DMS 273 (cell line): ENCODE measurements at regions not wholly inside any gene's neighbourhood (a gene's known extent, or its start where the extent isn't known, plus 50 kb on each side); places are given as distances from the start of the nearest gene placed in this dataset.

Experiments used
- DNase-seq: peaks from one replicate; lab custom pipeline; 2025; ENCODE audit not compliant: unreplicated experiment; lab: John Stamatoyannopoulos, UW

GRCh38 chr15:97903560-97903959 is 56.9 kb upstream of the ARRDC4 start:
- DNase-seq = no peak

GRCh38 chr15:97903971-97904572 is 56.4 kb upstream of the ARRDC4 start:
- DNase-seq = peak; percentile 81

GRCh38 chr15:97909291-97909891 is 51.1 kb upstream of the ARRDC4 start:
- DNase-seq = peak; percentile 71
